ENCODE measurements at regions not wholly inside any gene's neighbourhood (a gene's known extent, or its start where the extent isn't known, plus 50 kb on each side); places are given as distances from the start of the nearest gene placed in this dataset.
"Not testable (repeated sequence)": the region's sequence is repeated elsewhere in the genome, so short reads cannot be mapped to it uniquely, and the experiment has no call there.

DNA sequence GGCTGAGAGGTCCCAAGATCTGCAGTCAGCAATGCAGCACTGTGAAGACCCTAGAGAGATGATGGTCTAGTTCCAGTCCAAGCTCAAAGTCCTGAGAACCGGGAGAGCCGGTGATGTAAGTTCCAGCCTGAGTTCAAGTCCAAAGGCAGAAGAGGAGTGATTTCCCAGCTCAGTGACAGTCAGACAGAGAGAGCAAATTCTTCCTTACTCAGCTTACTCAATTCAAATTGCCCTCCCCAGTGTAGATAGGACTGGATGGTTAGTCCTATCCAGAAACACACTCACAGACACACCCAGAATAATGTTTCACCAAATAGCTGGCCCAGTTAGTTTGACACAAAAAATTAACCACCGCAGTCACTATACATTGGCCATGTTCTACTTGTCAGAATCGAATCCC is 185.5 kb upstream of the MYO3A start:
- H3K4me3 ChIP-seq: no peak overlapping the region

DNA sequence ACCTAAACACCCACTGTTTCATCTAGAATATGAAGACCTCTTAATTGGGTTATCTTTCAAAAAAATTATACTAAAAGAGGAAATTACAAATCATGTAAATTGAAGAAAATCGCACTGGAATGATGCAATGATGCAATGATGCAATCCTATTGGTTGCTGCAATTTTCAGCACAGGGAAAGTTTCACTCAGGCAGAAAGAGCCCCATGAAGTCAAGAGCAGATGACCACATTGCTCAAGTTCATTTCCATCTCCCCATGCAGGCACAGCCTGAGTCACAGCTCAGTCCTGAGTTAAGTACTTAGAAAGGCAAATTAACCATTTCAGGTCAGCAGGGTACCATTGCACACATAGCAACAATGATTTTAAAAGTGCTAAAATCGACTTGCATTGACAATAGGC is 180.3 kb upstream of the MYO3A start:
- Histone ChIP-seq H3K27ac (no peak overlapping the region), H3K36me3 (no peaks in the 10 kb centered on the region), H3K27me3 (no peaks in the 10 kb centered on the region), H3K9me3 (no peaks in the 10 kb centered on the region), H3K4me3 (no peak overlapping the region), H3K4me1 (no peaks in the 10 kb centered on the region)
- intact Hi-C loops (cut with DNase I; ENCODE audit: low total_unique reads): no loop called here
- TF ChIP-seq POLR2A (IDR thresholded peaks at IDR 0.05): no peak
- TF ChIP-seq, protein P1, sequence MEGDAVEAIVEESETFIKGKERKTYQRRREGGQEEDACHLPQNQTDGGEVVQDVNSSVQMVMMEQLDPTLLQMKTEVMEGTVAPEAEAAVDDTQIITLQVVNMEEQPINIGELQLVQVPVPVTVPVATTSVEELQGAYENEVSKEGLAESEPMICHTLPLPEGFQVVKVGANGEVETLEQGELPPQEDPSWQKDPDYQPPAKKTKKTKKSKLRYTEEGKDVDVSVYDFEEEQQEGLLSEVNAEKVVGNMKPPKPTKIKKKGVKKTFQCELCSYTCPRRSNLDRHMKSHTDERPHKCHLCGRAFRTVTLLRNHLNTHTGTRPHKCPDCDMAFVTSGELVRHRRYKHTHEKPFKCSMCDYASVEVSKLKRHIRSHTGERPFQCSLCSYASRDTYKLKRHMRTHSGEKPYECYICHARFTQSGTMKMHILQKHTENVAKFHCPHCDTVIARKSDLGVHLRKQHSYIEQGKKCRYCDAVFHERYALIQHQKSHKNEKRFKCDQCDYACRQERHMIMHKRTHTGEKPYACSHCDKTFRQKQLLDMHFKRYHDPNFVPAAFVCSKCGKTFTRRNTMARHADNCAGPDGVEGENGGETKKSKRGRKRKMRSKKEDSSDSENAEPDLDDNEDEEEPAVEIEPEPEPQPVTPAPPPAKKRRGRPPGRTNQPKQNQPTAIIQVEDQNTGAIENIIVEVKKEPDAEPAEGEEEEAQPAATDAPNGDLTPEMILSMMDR (IDR thresholded peaks at IDR 0.05): no peak
- no peak for DNase-seq

More for the DNA sequence above, 185.5 kb upstream of the MYO3A start:
- no peaks in the 10 kb centered on the region for H3K9me3 ChIP-seq
- no peaks in the 10 kb centered on the region for H3K4me1 ChIP-seq
- no peak for DNase-seq
- no peak overlapping the region for H3K27ac ChIP-seq
- H3K27me3 ChIP-seq: no peaks in the 10 kb centered on the region
- TF ChIP-seq, protein P1 (IDR thresholded peaks at IDR 0.05): no peak
- TF ChIP-seq POLR2A (IDR thresholded peaks at IDR 0.05): no peak
- H3K36me3 ChIP-seq: no peaks in the 10 kb centered on the region
- intact Hi-C loops (cut with DNase I; ENCODE audit: low total_unique reads): no loop called here

DNA sequence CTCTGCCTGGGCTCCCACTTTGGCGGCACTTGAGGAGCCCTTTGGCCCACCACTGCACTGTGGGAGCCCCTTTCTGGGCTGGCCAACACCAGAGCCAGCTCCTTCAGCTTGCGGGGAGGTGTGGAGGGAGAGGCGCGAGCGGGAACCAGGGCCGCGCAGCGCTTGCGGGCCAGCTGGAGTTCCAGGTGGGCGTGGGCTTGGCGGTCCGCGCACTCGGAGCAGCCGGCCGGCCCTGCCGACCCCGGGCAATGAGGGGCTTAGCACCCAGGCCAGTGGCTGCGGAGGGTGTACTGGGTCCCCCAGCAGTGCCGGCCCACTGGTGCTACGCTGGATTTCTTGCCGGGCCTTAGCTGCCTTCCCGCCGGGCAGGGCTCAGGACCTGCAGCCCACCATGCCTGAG is 178.2 kb upstream of the MYO3A start:
- H3K36me3 ChIP-seq; H3K4me3 ChIP-seq; H3K9me3 ChIP-seq; H3K27ac ChIP-seq; H3K27me3 ChIP-seq; DNase-seq; H3K4me1 ChIP-seq; intact Hi-C loops (cut with DNase I; ENCODE audit: low total_unique reads): not testable (repeated sequence)

DNA sequence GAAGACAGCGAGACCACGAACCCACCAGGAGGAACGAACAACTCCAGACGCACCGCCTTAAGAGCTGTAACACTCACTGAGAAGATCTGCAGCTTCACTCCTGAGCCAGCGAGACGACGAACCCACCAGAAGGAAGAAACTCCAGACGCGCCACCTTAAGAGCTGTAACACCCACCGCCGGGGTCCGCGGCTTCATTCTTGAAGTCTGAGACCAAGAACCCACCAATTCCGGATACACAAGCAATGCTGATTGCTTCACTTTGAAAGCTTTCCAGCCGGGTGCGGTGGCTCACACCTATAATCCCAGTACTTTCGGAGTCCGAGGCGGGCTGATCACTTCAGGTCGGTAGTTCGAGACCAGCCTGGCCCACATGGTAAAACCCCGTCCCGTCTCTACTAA is 177.2 kb upstream of the MYO3A start:
- Histone ChIP-seq H3K4me3 (no peak overlapping the region), H3K27ac (no peak overlapping the region), H3K36me3 (no peaks in the 10 kb centered on the region), H3K4me1 (no peaks in the 10 kb centered on the region), H3K27me3 (no peaks in the 10 kb centered on the region), H3K9me3 (no peaks in the 10 kb centered on the region)
- intact Hi-C loops (cut with DNase I; ENCODE audit: low total_unique reads): no loop called here
- TF ChIP-seq, protein P1 (IDR thresholded peaks at IDR 0.05): no peak
- TF ChIP-seq POLR2A (IDR thresholded peaks at IDR 0.05): no peak
- no peak for DNase-seq

DNA sequence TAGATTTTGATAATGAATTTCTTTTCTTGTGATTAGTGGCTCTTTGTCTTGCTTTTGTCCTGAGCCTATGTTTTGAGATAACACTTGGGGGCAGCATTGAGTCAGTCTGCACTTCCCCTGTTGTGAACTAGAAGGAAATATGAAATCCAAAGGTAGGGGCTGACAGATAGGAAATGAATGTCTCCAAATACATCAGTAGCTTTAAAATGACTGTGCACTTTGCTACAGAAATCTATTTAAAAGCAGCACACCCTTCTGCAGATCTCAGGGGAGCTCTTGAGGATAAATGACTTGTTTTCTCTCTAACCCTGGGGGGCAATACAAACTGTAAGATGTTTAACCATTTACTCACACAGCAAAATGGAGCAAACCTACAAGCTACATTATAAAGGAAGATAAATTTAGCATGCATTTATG is 176.0 kb upstream of the MYO3A start:
- intact Hi-C loops (cut with DNase I; ENCODE audit: low total_unique reads): no loop called here
- H3K4me3 ChIP-seq: no peak overlapping the region

More for the DNA sequence above, 176.0 kb upstream of the MYO3A start:
- Histone ChIP-seq H3K27ac (no peak overlapping the region), H3K4me1 (no peaks in the 10 kb centered on the region), H3K36me3 (no peaks in the 10 kb centered on the region), H3K9me3 (no peaks in the 10 kb centered on the region), H3K27me3 (no peaks in the 10 kb centered on the region)
- DNase-seq: no peak
- TF ChIP-seq, protein P1 (IDR thresholded peaks at IDR 0.05): no peak
- TF ChIP-seq POLR2A (IDR thresholded peaks at IDR 0.05): no peak
